ENCODE measurements at regions not wholly inside any gene's neighbourhood (a gene's known extent, or its start where the extent isn't known, plus 50 kb on each side); places are given as distances from the start of the nearest gene placed in this dataset.

- Histone ChIP-seq H3K9me3 (no peaks in the 10 kb centered on the region), H3K27ac (no peak overlapping the region), H3K36me3 (no peaks in the 10 kb centered on the region), H3K4me1 (no peaks in the 10 kb centered on the region), H3K27me3 (no peaks in the 10 kb centered on the region), H3K4me3 (no peak overlapping the region)
- TF ChIP-seq CTCF (IDR thresholded peaks at IDR 0.05): no peak
- intact Hi-C loops (cut with DNase I): no loop called here
- DNase-seq (ENCODE audit: low spot score in 2 of 2): no peak
Observed at GRCh38 chr11:33605703-33606102, 94.9 kb downstream of the C11orf91 start.

- no peaks in the 10 kb centered on the region for H3K36me3 ChIP-seq
- no peak overlapping the region for H3K4me3 ChIP-seq
- TF ChIP-seq CTCF (IDR thresholded peaks at IDR 0.05): no peak
- intact Hi-C loops (cut with DNase I): no loop called here
- H3K4me1 ChIP-seq: no peaks in the 10 kb centered on the region
- no peaks in the 10 kb centered on the region for H3K9me3 ChIP-seq
- H3K27ac ChIP-seq: no peak overlapping the region
- DNase-seq (ENCODE audit: low spot score in 2 of 2): no peak
- no peaks in the 10 kb centered on the region for H3K27me3 ChIP-seq
Observed at GRCh38 chr11:33598426-33599069, 102.1 kb downstream of the C11orf91 start.

GRCh38 chr11:33594188-33594587 lies 106.4 kb downstream of the C11orf91 start:
- Histone ChIP-seq H3K4me1 (no peaks in the 10 kb centered on the region), H3K27me3 (no peaks in the 10 kb centered on the region), H3K4me3 (no peak overlapping the region), H3K27ac (no peak overlapping the region), H3K36me3 (no peaks in the 10 kb centered on the region), H3K9me3 (no peaks in the 10 kb centered on the region)
- no peak for TF ChIP-seq CTCF (IDR thresholded peaks at IDR 0.05)
- intact Hi-C loops (cut with DNase I): no loop called here
- no peak for DNase-seq (ENCODE audit: low spot score in 2 of 2)

- no peaks in the 10 kb centered on the region for H3K36me3 ChIP-seq
- no peaks in the 10 kb centered on the region for H3K4me1 ChIP-seq
- TF ChIP-seq CTCF (IDR thresholded peaks at IDR 0.05): no peak
- no peaks in the 10 kb centered on the region for H3K27me3 ChIP-seq
- no peak overlapping the region for H3K4me3 ChIP-seq
- DNase-seq (ENCODE audit: low spot score in 2 of 2): no peak
- no peak overlapping the region for H3K27ac ChIP-seq
- intact Hi-C loops (cut with DNase I): no loop called here
- H3K9me3 ChIP-seq: no peaks in the 10 kb centered on the region
Observed at GRCh38 chr11:33590441-33590840, 110.2 kb downstream of the C11orf91 start.

- no peak overlapping the region for H3K27ac ChIP-seq
- no peak overlapping the region for H3K4me3 ChIP-seq
- TF ChIP-seq CTCF (IDR thresholded peaks at IDR 0.05): no peak
- no peak for DNase-seq (ENCODE audit: low spot score in 2 of 2)
- H3K36me3 ChIP-seq: no peaks in the 10 kb centered on the region
- no peaks in the 10 kb centered on the region for H3K27me3 ChIP-seq
- intact Hi-C loops (cut with DNase I): no loop called here
- no peaks in the 10 kb centered on the region for H3K4me1 ChIP-seq
- no peaks in the 10 kb centered on the region for H3K9me3 ChIP-seq
Observed at GRCh38 chr11:33588056-33588455, 112.6 kb downstream of the C11orf91 start.

Measured in ascending aorta (tissue), 2 donors.